CD4-positive, alpha-beta T cell treated with Interleukin-12 subunit alpha and Interleukin-12 subunit beta, for 1 hour (primary cell): ENCODE measurements at regions not wholly inside any gene's neighbourhood (a gene's known extent, or its start where the extent isn't known, plus 50 kb on each side); places are given as distances from the start of the nearest gene placed in this dataset.
"Not testable (repeated sequence)": the region's sequence is repeated elsewhere in the genome, so short reads cannot be mapped to it uniquely, and the experiment has no call there.

Source experiments
- DNase-seq: peaks from one replicate; pipeline ENCODE4 v3.0.0-alpha.2; 2020

DNA sequence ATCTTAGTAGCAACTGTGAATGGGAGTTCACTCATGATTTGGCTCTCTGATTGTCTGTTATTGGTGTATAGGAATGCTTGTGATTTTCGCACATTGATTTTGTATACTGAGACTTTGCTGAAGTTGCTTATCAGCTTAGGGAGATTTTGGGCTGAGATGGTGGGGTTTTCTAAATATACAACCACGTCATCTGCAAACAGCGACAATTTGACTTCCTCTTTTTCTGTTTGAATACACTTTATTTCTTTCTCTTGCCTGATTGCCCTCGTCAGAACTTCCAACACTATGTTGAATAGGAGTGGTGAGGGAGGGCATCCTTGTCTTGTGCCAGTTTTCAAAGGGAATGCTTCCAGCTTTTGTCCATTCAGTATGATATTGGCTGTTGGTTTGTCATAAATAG lies 1883.1 kb upstream of the TENM3 start:
- DNase-seq: not testable (repeated sequence)

DNA sequence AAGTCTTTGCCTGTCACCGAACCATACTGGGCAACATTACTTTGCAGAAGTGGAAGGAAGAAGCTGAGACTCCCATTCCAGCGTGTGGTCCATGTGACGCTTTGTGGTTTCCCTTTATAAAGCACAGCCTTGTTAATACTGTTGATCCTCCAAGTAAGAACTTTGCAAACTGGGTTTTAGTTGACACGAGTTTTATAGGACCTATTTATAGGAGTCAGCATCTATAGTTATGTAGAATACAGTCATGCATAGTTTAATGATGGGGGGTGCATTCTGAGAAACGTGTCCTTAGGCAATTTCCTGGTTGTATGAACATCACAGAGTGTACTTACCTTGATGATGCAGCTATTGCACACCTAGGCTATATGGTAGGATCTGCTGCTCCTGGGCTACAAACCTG lies 1879.4 kb upstream of the TENM3 start:
- no peak for DNase-seq

DNA sequence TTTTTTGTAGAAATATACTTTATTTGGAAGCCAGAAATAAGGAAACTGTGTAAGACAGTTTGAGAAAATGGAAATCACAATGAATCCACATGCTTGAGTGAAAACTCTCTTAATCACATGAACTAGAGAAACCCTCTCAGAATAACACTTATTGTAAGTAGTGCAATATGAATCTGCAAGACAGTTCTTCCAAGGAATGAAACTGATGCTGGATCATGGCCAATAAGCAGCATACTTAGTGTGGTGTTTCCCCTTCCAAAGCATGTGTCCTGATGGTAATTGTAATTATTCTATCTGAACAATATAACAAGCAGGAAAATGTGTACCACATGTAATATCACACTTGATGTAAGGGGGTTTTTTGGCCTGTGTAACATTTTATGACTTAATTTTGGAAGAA lies 1870.5 kb upstream of the TENM3 start:
- DNase-seq: no peak

DNA sequence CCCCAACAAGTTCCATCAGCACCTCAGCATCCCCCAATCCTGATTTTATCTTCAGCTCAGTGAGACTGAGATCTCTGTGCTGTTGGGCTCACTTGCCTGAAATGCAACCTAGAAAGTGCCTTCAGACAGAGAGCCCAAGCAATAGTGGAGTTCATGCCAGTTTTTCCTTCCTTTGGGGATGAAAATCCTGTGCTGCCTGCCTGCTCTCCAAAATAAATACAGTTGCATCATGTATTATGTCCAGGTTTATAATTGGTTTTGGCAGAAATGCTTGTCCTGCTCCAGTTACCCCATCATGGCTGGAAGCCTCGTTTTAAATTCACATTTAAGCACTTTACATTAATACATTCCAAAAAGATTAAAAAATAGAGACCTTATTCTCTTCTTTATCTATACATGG lies 1865.5 kb upstream of the TENM3 start:
- no peak for DNase-seq

DNA sequence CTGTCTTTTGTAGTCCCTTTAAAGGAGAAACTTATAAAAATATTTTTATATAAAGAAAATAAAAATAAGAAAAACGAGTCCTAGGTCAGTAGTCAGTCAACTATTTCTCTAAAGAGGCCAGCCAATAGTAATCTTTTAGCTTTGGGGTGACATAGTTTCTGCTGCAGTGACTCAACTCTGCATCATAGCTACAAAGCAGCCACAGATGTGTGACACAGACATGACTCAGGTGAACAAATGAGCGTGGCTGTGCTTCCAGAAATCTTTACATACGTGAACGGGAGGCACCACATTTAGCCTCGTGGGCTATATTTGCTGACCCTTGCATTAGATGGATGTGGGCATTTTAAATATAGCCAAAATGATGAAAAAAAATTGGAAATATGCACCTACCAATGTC lies 1862.5 kb upstream of the TENM3 start:
- no peak for DNase-seq

DNA sequence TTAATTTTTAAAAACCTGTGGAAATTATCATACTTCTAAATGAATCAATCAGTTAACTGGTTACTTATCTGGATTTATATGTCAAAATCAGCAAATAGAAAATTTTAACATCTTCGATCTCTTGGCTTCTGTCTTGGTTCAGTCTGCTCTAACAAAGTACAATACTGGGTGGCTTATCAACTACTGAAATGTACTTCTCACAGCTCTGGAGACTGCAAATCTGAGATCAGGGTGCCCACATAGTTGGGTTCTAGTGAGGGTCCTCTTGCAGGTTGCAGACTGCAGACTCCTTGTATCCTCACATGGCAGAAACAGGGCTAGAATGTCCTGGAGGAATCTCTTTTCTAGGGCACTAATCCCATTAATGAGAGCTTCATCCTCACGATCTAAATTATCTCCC lies 1851.6 kb upstream of the TENM3 start:
- DNase-seq: no peak

DNA sequence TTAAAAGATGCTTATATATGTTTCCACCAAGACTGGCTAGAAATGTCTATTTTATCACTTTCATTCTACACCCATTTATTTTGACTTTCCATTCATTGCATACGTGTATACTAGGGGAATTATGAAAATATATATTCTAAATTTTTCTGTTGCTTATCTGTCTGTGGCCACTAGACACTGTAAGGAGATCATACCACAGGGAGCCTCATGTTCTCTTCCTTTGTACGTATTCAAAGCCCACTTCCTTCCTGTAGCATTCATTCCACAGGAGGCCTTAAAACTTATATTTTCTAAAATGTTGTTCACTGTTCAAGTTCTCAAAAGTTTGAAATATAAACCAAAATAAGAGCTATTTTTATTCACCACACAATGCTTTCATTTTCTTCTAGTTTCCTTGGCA lies 1848.9 kb upstream of the TENM3 start:
- no peak for DNase-seq

DNA sequence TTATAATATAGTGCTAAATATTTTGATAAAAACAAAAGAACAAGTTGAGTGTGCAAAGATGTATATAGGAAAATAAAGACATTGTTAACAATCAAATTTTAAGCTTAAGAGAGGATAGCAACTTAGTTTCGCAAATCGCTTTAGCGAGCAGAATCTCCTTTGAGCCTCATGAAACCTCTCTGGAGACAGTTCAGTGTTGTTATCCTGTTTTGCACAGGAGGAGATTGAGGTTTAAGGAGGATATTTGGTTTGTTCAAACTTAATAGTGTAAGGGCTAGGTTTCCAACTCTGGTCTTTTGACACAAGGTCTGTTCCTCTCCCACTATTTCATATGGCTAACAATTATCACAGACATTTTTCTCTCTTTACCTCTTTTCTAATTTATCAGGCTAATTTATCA lies 1848.5 kb upstream of the TENM3 start:
- DNase-seq: no peak

DNA sequence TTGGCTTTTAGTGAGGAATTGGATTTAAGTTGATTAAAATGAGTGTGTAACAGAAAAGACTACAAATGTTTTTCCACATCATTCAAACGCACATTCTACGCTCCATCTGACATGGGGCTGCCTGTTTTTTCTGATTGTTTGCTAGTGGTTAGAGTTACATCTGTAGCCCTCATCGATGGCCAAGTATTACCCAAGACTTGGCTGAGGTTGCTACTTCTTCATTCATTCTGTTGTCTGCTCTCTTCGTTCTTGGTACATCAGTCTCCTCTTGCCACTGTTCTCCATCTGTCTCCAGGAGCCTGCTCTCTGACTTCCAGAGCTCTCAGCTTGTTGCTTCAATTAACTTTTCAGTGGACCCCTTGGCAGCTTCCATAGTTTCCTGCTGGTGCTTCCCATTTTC lies 1844.6 kb upstream of the TENM3 start:
- no peak for DNase-seq

DNA sequence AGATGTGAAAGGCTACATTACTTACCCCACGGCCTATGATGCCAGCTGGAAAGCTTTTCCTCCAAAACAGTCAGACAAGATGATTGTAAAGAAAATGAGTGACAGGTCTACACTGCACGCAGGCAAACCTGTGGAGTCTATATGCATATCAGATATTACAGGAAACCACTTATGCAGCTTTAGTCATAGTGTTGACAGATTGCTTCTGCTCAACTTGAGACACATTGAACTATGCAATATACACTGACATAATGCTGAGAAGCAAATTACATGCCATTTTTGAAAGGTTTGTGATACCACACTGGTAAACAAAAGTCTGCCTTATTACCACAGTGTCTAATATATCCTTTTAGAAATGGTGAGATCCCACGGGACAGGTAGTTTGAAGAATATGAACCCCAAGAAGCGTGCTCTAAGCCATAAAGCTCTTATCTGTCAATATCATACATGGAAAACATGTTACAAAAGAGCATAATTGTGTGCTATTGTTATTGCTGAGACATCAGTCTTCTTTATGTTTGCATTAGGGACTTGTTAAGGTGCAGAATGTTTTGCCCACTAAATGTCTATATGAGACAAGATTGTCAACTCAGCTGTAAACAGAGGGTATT lies 1835.8 kb upstream of the TENM3 start:
- no peak for DNase-seq

DNA sequence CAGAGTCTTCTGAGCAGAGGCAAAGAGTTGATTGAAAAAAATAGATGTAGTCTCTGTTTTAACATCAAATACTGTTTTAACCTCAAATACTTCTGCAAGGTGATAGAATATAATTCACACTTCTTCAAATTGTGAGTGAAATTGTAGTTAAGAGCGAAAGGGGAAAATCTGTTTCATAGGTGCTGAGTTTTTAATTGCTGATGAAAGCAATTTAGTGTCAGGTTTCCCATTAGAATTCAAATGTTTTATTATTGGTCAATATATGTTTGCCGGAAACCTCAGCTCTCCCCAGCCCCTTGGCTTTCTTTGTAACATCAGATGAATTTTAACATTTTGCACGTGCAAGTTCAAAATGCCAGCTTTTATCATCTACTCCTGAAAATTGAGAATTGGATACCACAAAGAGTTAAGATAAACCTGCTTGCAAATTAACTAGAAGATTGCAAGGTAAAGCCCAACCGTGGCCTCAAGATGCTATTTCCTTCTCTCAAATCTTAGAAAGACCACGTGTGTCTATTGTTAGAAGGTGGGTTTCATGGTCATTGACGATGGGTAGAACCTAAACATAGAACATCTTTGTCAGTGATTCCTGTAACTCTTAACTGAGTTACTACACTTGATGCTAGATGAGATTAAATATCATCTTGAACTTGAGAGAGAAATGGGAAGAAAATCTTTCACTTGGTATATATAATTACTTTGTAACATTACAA lies 1824.2 kb upstream of the TENM3 start:
- no peak for DNase-seq

DNA sequence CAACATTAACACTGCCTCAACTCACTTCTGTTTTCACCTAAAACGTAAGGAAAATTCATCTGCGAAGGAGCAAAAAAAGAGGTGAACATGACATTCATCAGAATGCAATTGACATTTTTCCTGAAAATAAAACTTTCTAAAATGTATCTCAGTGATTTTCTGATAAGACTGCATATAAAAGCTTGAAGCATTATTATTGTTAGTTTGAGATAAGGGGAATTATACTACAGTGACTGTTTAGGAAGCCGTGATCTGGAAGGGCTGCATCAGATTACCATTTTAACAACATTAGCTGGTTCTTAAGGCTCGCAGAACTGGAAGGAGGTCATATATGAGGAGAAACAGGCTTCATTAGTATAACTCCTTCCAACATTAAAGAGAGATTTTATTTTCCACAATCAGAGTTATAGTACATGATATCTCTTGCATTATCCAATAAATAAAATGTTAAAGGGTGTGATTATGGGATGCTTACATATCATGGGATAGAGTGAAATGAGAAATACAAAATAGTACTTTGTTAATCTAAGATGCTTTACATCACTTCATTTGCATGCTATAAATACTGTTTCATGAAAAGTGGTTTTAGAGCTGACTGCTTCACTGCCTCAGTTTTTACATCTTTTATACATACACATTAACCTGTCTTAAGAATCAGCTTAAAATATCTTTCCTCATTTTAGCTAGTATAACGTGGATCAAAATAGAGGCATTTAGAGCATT lies 1820.1 kb upstream of the TENM3 start:
- no peak for DNase-seq

DNA sequence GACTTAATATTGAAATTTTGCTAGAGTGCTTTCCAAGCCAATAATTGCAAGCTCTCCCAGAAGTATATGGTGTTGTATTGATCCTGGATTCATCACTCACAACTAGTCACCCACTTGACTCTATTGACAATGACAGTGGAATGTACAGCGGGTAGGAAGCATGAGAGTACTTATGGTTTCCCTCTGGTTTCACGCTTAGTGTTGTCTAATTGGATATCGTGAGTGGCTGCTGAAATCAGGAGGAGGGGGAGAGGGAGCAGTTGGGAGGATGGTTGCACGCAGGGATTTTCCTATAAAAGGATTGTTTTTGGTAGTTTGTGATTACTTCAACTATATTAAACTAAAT lies 1819.5 kb upstream of the TENM3 start:
- DNase-seq: no peak

DNA sequence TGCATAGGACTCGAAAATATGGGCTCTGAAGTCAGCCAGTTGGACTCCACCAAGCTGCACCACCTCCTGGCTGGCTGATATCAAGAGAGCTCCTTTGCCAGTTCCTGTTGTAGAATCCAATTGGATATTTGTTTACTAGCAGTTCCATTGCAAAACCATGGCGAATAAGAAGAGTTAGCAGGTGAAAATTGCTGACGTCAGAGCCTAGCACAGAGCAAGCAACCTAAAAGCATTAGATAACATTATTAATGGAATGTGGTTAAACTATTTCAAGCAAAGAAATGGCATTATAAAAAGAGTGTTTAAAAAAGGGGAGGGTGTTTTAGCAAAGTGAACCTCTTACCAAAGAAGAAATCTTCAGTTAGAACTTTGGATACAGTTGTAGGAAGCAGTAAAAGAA lies 1816.3 kb upstream of the TENM3 start:
- DNase-seq: no peak

DNA sequence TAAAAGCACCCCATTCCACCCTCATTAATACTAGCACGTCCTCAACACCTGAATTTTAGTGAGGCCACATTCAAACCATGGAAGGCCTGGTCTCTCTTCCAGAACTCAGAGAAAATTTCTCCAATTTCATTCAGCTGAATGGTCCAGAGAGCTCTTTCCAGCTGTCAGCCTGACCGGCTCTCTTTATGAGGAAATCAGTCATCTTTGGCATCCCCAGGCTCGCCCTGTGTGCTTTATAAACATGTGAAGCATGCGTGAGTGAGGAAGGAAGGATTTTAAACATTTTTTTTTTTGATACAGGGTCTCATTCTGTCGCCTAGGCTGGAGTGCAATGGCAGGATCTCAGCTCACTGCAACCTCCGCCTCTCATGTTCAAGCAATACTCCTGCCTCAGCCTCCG lies 1812.9 kb upstream of the TENM3 start:
- DNase-seq: no peak

DNA sequence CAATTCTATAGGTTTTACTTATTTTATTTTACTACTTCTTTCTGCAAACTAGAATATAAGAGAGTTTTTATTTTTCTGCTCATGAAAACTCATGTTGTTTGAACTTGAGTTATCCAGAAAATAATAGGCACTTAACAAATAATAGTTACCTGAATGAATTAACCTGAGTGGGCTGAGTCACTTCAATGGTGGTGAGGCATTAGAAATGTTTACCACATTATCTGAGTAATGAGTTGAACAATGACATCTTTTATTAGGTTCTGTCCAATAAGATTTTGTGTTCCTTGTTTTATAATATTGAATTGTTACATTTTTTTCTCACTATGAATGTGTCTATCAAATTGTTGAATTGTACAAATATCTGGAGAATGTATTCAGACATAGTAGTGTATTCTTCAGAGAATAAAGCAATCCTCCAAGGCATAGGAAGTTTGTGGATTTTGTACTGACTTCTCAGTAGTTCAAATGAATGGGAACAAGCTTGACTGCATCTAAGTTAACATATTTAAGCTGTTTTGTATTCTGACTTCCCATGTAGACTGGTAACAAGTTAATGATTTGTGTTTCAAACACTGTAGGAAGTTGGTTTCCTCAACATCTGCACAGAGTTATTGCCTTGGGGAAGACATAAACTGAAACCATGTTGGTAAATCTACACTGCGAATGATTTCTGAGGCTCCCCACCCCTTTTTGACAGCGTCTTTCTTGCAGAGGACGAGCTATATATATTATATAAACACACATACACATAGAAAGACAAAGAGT lies 1808.9 kb upstream of the TENM3 start:
- no peak for DNase-seq

DNA sequence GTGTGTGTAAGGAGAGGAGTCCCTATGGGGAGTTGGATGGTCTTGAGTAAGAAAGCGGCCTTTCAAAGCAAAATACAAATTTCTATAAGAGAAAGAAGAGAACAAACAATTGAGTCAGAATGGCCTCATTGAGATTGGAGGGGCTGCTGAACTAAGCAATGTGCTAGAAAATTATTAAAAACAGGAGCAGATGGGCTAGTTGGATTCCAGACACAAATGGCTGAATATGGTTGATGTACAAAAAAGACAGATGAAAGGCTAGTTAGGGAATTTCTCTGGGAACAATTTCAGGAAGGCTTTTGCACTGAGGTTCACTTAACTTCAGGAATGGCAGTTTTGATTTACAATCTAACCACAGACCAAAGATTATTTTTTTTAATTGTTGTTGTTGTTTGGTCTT lies 1806.8 kb upstream of the TENM3 start:
- DNase-seq: no peak

DNA sequence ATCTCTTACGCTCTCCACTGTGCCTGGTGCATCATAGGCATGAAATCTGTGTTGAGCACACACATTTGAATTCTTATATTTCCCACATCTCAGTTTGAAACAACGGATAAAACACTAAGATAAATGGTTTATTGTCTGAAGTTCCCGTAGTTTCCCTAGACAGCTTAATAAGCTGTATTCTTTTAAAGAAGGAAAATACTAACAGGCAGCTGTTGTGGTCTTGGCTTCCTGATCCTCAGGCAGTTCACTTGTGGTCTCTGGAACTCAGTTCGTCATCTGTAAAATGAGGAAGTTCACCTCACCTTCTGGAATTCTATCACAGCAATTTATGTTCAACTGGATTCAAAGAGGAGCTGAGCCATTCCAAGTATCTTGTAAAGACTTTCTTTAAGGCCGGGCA lies 1805.6 kb upstream of the TENM3 start:
- DNase-seq: no peak

DNA sequence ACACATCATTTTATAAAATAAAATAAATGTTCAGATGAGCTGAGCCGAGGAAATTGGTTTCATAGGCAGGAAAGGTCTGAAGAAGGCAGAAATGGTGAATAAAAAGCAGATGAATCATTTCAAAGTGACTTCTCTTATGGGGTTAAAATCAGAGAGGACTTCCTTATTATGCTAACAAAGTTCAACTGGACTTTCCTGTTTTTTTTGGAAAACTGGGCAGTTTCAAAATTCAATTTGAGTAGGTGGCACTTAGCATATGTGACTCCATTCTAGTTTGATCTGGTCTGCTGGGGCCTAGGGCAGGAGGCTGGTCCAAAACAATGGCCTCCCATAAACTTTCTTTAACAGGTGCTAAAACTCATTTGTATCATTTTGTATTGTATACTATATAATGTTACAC lies 1794.9 kb upstream of the TENM3 start:
- DNase-seq: no peak

DNA sequence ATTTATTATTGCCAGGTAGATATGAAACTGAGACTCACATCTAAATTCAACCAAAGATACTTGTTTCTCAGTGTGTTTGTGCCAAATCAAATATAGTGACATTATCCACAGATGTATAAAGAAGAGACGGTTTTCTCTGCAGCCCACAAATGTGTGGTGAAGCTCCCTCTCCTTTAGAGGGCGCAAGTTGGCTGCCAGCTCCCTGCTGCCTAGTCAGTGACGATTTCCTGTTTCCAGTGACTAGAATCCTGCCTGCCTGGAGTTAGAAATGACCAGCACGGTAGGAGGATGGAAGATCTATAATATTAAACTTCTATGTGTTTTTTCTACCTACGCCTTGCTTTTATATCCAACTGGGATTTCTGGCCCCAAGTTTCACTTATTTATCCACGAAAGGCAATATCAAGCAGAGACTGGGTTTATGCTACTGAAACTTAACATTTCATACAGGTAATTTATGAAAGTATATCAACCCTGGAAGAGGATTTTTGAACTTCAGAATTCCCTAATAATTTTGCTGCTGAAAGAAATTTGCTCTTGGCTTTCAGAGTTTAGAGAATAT lies 1793.7 kb upstream of the TENM3 start:
- DNase-seq: no peak

DNA sequence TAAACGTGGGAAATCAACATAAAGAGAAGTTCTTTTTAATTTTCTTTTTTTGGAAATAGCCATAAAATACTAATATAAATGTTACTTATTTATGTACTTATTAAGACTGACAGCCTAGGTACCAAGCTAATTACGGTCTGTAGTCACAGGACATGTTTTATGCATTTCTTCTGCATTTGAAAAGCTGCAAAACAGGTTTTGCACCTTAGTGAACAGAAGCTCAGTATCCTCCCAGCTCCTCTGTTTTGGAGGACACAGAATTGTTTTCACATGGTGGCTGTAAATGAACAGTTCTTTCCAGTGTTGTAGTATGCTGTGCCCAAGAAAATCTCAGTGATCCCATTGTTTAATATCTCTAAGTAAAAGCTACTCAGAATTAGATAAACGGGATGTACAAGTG lies 1788.0 kb upstream of the TENM3 start:
- DNase-seq: no peak

DNA sequence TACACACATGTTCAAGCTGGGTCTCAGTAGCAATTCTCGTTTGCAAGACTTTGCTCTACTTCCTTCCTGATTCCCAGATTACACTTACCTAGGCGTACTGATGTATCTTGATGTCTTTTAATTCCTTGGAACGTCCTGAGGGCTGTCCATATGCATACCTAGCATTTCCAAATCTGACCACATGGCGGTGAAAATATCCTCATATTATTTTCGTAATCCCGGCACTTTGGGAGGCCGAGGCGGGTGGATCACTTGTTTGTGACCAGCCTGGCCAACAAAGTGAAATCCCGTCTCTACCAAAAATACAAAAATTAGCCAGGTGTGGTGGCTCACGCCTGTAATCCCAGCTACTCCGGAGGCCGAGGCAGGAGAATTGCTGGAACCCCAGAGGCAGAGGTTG lies 1786.3 kb upstream of the TENM3 start:
- DNase-seq: no peak

DNA sequence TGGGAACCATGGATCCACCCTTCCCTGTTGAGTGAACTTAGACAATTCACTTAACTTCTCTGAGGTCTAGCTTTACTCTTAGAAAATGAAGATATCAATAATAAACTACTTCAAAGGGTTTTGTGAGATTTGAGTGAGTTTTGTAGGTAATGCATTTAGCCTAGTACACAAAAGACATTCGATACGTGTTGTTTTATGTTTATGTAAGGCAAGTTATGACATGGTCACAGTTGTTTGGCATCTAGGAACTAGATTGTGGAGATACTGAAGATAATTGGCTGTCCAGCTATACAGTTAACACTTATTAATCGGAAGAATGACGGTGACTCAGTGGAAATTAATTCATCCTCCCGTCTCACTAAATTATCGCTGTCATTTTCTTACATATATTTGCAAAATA lies 1781.1 kb upstream of the TENM3 start:
- no peak for DNase-seq

DNA sequence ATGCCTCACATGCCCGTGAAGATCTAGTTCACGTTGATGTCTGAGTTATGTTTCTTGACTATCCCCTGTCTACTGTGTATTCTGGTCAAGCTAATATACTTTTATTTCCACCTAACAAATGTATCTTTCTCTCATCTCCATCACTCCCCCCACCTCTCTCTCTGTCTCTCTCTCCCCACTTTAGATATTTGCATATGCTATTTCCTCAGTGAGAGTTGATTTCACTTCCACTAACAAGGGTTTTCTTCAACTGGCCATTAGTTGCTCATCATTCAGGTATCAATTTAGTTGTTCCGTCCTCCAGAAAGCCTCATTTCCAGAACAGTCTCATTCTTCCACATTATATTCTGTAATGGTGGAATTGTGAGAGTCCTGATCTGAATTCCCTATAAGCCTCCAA lies 1777.8 kb upstream of the TENM3 start:
- no peak for DNase-seq
